ENCODE measurements at regions not wholly inside any gene's neighbourhood (a gene's known extent, or its start where the extent isn't known, plus 50 kb on each side); places are given as distances from the start of the nearest gene placed in this dataset.

DNA sequence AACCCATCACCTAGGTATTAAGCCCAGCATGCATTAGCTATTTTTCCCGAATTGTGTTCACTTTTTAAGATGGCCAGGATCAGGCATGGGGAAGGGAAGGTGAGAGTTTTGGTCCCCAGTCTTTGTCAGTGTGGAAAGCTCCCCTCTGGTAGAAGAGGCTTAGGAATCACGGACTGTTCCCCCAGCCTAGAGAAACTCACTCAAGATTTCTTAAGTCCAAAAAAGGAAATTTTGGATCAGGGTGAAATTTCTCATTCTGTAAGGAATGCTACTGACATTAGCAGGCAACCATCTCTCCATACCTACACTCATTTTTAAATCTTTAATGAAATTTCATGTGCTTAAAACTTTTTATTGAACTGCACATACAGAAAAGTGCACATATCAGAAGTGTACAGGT is 70.3 kb upstream of the GALNT15 start:
- TF ChIP-seq, protein P1, sequence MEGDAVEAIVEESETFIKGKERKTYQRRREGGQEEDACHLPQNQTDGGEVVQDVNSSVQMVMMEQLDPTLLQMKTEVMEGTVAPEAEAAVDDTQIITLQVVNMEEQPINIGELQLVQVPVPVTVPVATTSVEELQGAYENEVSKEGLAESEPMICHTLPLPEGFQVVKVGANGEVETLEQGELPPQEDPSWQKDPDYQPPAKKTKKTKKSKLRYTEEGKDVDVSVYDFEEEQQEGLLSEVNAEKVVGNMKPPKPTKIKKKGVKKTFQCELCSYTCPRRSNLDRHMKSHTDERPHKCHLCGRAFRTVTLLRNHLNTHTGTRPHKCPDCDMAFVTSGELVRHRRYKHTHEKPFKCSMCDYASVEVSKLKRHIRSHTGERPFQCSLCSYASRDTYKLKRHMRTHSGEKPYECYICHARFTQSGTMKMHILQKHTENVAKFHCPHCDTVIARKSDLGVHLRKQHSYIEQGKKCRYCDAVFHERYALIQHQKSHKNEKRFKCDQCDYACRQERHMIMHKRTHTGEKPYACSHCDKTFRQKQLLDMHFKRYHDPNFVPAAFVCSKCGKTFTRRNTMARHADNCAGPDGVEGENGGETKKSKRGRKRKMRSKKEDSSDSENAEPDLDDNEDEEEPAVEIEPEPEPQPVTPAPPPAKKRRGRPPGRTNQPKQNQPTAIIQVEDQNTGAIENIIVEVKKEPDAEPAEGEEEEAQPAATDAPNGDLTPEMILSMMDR (IDR thresholded peaks at IDR 0.05; ENCODE audit: insufficient read depth, low read depth, low read length): no peak
- no peaks in the 10 kb centered on the region for H3K27me3 ChIP-seq (ENCODE audit: control insufficient read depth, insufficient read depth, low read length)
- no peaks in the 10 kb centered on the region for H3K36me3 ChIP-seq (ENCODE audit: control insufficient read depth, insufficient read depth, low read length)
- POLR2A ChIA-PET: interaction anchor here (0.6 to 1.4 kb wide), 3 partner anchors 14 to 35 kb away, joined by 3 to 6 read pairs (median 3); no protein-coding TSS in a partner anchor
- CTCF ChIA-PET: interaction anchor here (1.0 to 1.7 kb wide), 3 partner anchors 12 to 36 kb away, joined by 3 to 7 read pairs (median 4); no protein-coding TSS in a partner anchor
- H3K4me3 ChIP-seq (ENCODE audit: low read depth, low read length): no peak overlapping the region
- DNase-seq (ENCODE audit: low read depth): no peak

DNA sequence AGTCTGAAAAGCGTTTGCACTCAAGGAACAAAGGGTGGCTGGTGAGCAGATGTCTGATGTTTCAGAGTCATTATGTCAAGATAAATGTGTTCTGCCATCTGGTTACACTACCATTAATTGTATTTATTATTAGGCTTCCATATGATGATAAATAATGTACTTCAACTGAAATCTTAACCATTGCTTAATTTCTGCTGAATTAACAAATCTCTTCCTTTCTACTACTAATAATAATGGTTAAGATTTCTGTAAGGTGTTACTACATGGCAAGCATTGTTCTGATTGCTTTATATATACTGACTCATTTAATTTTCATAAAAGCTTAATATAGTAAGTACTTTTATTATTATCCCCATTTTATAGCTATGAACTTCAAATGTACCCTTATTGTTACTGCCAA is 68.4 kb upstream of the GALNT15 start:
- TF ChIP-seq, protein P1 (IDR thresholded peaks at IDR 0.05; ENCODE audit: insufficient read depth, low read depth, low read length): no peak
- Histone ChIP-seq H3K4me3 (ENCODE audit: low read depth, low read length) (no peak overlapping the region), H3K27me3 (ENCODE audit: control insufficient read depth, insufficient read depth, low read length) (no peaks in the 10 kb centered on the region), H3K36me3 (ENCODE audit: control insufficient read depth, insufficient read depth, low read length) (no peaks in the 10 kb centered on the region)
- ChIA-PET CTCF (interaction anchor here (1.5 to 1.8 kb wide), 2 partner anchors 68 to 72 kb away, joined by 3 to 4 read pairs; partner anchors contain the start of gene GALNT15), POLR2A (no interaction called here)
- DNase-seq (ENCODE audit: low read depth): no peak

DNA sequence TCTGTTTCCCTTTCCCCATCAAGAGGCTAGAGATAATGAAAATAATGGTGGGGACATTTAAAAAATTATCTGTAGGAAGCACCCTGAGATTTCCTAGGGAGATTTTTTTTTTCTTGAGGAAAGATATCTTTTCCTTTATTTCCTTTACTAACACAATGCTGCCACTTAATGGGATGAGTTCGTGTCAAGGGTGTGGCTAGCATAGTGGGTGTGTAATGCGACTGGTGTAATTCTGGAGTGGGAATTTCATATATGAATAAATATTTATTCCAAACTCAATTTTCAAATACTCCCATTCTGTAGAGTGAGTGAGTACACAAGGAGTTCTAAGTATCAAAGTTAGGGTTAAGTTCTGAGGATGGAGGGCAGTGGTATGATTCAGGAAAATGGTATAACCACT is 66.1 kb upstream of the GALNT15 start:
- H3K27me3 ChIP-seq (ENCODE audit: control insufficient read depth, insufficient read depth, low read length): no peaks in the 10 kb centered on the region
- POLR2A ChIA-PET: no interaction called here
- H3K4me3 ChIP-seq (ENCODE audit: low read depth, low read length): no peak overlapping the region
- no peak for DNase-seq (ENCODE audit: low read depth)
- TF ChIP-seq, protein P1 (IDR thresholded peaks at IDR 0.05; ENCODE audit: insufficient read depth, low read depth, low read length): no peak
- CTCF ChIA-PET: interaction anchor here (0.6 kb wide), 1 partner anchor 18 kb away, joined by 3 read pairs; no protein-coding TSS in a partner anchor
- H3K36me3 ChIP-seq (ENCODE audit: control insufficient read depth, insufficient read depth, low read length): no peaks in the 10 kb centered on the region

DNA sequence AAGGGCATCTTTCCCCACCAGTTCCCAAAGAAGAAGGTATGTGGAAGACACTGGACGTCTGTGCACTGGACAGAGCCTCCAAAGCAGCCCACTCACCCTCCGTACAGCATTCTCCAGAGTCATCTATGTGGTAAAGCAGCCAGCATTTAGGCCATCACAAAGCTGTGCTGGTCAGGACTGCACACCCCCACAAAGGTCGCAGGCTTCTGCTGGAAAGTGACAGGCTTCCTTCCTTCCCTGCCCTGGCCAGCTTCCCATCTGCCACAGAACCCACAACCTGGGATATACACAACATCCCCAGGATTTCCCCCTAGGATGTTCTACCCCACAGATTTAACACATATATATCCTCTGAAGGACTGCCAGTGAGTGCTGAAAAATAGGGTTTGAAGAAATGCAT is 64.6 kb upstream of the GALNT15 start:
- no peak for DNase-seq (ENCODE audit: low read depth)
- ChIA-PET POLR2A (no interaction called here), CTCF (interaction anchor here (0.8 to 1.6 kb wide), 2 partner anchors 51 to 54 kb away, joined by 3 to 4 read pairs; no protein-coding TSS in a partner anchor)
- H3K27me3 ChIP-seq (ENCODE audit: control insufficient read depth, insufficient read depth, low read length): no peaks in the 10 kb centered on the region
- no peaks in the 10 kb centered on the region for H3K36me3 ChIP-seq (ENCODE audit: control insufficient read depth, insufficient read depth, low read length)
- TF ChIP-seq, protein P1 (IDR thresholded peaks at IDR 0.05; ENCODE audit: insufficient read depth, low read depth, low read length): no peak
- no peak overlapping the region for H3K4me3 ChIP-seq (ENCODE audit: low read depth, low read length)

DNA sequence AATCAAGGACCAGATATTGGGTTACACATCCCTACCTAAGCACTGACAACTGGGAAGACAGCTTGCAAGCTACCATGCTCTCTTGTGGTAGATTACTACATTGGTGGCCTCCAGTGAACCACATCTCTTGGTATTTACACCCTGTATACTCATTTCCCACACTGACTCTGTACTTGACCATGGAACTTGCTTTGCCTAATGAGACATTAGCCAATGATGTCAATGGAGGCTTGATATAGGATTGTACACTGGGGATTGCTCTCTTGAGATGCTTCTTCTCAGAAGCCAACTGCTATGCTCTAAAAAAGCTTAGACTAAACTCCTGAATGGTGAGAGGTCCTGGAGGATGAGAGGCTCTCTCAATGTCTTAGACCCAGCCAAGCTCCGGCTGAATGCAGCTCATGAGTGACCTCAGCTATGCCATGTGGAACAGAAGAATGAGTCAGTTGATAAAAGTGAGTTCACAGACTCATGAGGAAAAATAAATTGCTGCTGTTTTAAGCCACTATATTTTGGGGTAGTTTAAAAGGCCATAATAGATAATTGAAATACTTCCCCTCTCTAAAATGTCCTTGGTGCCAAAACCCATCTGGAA is 61.5 kb upstream of the GALNT15 start:
- H3K27me3 ChIP-seq (ENCODE audit: control insufficient read depth, insufficient read depth, low read length): no peaks in the 10 kb centered on the region
- ChIA-PET CTCF (interaction anchor here (1.3 kb wide), 1 partner anchor 61 kb away, joined by 4 read pairs; no protein-coding TSS in a partner anchor), POLR2A (interaction anchor here (0.7 kb wide), 1 partner anchor 59 kb away, joined by 3 read pairs; no protein-coding TSS in a partner anchor)
- H3K4me3 ChIP-seq (ENCODE audit: low read depth, low read length): no peak overlapping the region
- TF ChIP-seq, protein P1 (IDR thresholded peaks at IDR 0.05; ENCODE audit: insufficient read depth, low read depth, low read length): no peak
- DNase-seq (ENCODE audit: low read depth): no peak
- no peaks in the 10 kb centered on the region for H3K36me3 ChIP-seq (ENCODE audit: control insufficient read depth, insufficient read depth, low read length)
